Fibroblast of the aortic adventitia (primary cell): ENCODE measurements at regions not wholly inside any gene's neighbourhood (a gene's known extent, or its start where the extent isn't known, plus 50 kb on each side); places are given as distances from the start of the nearest gene placed in this dataset.

Source experiments
- DNase-seq: peaks from one replicate; pipeline ENCODE4 v3.0.0-alpha.2; 2010; ENCODE audit warnings: low read depth
- H3K4me3 ChIP-seq: 2 replicates; pipeline ENCODE4 v1.5.1; 2011; ENCODE audit warnings: low read depth, mild to moderate bottlenecking, control low read depth, low read length, moderate library complexity
- TF ChIP-seq, protein P1 (sequence below): IDR thresholded peaks from 2 replicates; pipeline ENCODE4 v1.5.1; 2011; ENCODE audit warnings: mild to moderate bottlenecking, low read length, control low read depth, inconsistent platforms; ENCODE audit not compliant: insufficient read depth

DNA sequence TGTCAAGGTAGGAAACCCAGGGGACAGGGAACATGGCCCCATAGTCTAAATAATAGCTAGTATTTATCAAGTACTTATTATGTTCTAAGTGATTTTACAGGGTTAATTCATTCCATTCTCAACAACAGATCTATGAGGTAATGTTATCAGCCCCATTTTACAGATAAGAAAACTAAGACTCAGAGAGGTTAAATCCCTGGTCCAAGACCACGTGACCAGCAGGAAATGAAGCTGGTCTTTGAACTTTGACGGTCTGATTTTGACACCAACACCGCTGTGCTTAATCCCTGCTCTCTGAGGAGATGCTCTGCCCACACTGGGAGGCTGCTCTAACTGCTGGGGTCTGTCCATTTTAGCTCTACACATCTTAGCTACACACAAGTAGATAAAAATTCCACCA is 253.5 kb downstream of the SPTSSA start:
- no peak overlapping the region for H3K4me3 ChIP-seq
- DNase-seq, result no peak
- TF ChIP-seq, protein P1, sequence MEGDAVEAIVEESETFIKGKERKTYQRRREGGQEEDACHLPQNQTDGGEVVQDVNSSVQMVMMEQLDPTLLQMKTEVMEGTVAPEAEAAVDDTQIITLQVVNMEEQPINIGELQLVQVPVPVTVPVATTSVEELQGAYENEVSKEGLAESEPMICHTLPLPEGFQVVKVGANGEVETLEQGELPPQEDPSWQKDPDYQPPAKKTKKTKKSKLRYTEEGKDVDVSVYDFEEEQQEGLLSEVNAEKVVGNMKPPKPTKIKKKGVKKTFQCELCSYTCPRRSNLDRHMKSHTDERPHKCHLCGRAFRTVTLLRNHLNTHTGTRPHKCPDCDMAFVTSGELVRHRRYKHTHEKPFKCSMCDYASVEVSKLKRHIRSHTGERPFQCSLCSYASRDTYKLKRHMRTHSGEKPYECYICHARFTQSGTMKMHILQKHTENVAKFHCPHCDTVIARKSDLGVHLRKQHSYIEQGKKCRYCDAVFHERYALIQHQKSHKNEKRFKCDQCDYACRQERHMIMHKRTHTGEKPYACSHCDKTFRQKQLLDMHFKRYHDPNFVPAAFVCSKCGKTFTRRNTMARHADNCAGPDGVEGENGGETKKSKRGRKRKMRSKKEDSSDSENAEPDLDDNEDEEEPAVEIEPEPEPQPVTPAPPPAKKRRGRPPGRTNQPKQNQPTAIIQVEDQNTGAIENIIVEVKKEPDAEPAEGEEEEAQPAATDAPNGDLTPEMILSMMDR, result no peak

DNA sequence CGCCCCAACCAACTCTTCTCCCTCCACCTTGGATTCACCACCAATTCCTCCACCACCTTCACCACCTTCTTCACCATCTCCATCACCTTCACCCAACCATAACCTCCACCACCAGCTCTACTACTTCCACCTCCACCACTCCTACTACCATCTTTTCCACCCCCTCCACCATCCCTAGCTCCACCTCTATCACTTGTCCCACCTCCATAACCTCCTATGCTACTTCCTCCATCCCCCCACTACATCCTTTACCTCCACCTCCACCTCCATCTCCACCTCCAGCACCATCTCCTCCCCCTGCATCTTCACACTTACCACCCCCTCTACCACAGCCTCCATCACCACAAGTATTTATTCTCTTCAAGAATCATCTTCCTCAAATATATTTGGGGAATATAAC is 254.9 kb upstream of the EGLN3 start:
- DNase-seq, result no peak
- no peak overlapping the region for H3K4me3 ChIP-seq
- TF ChIP-seq, protein P1, result no peak

DNA sequence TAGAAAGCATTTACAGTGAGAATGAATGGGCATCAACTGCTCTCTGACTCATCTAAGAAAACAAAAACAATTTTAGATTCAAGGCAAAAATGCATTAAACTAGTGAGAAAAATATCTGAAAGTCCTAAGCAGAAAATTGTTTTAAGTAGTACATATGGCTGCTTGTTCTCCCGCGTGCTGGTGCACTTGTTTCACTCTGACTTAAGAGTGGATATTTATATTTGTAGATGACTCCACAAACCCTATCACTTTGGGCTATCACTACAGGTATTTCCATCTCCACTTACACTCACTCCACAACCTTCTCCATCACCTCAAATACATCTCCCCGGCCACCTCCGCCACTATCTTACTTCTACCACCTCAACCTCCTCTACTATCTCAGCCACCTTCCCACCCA is 253.9 kb upstream of the EGLN3 start:
- TF ChIP-seq, protein P1, result no peak
- H3K4me3 ChIP-seq, result no peak overlapping the region
- DNase-seq, result no peak

DNA sequence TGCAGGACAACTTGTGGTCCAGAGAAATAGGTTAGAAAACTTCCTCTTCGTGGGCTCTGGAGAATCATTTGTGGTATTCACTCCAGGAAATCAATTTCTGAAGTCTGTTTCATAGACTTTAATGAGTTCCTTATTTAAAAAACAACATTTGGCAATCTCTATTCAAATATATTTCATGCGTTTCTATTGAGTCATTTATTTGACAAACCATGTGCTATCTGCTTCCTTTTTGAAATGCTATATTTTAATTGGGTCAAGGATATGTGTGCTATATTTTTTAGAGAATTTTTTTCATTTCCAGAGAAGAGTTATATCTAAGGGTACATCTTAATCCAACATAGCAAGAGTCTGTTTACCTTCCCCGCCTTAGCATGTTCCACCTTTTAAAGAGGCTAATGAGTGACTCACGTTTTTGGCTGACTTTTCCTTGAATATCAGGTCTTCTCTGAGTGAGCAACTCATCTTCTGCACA is 252.4 kb upstream of the EGLN3 start:
- no peak overlapping the region for H3K4me3 ChIP-seq
- no peak for DNase-seq
- TF ChIP-seq, protein P1, result no peak

DNA sequence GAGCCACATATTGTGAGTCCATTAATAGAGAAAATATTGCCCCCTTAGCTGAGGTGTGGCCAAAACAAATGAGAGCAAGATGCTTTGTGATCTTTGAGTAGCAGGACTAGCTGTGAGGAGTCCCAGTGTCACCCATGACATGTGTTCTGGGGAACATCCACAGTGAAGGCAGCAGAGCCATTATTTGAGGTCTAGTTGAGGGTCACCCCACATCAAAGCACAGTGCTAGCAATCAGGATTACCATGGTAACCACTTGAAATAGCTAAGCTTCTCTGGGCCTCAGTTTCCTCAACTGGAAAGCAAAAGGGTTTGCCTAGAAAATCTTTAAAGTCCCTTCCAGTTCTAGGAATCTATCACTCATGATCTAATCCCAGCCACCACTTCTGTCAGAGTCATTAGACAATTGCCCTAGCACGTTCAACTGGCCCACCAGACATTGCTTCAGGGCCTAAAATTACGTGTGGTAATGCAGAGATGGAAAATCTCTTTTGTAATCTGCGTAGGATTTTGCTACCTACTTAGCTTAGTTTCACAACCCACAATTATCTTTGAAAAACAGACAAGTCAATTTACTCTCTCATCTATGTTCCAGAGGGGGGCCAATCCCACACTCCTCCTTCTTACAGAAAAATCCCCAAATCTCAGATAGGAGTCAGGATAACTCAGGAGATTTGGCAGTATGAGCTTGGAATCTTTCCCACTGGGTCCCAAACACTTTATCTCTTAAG is 251.2 kb upstream of the EGLN3 start:
- DNase-seq, result no peak
- TF ChIP-seq, protein P1, result no peak
- no peak overlapping the region for H3K4me3 ChIP-seq

DNA sequence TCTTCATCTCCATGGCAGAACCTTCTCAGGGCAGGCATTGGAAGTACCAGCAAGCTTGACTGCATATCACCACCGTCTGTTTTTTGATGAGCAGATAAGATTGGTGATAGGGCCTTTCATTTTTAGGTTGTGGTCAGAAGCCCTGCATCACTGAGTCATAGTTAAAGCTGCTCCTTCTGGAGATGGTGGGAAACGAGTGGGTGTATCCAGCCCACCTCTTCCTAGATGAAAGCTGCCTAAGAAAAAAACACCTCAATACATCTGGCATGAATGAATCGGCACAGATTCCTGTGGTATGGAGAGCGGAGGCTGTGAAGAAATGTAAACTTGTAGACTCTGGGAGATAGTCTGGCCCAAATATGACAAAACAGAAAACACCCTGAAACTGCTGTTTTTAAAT is 248.7 kb upstream of the EGLN3 start:
- peak; percentile 12 for DNase-seq
- TF ChIP-seq, protein P1, result no peak
- no peak overlapping the region for H3K4me3 ChIP-seq

DNA sequence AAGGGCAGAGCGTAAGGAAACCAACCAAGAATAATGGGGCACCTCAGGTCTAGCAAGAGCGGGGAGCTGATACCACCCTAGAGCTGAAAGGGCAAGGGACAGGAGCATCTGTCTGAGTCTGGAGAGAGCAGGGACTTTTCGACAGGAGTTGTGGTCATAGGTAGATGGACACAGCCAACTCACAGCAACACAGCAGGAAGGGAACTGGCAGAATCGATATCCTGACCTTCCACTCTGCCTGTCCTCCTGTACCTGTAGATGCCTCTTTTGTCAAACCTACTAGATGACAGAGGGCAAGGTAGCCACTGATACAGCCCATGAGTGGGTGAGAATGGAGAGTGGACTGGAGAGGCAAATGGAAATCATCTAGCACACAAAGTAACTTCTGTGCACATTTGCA is 247.2 kb upstream of the EGLN3 start:
- TF ChIP-seq, protein P1, result no peak
- no peak overlapping the region for H3K4me3 ChIP-seq
- DNase-seq, result no peak
